Osteocyte (in vitro differentiated cells): ENCODE measurements at regions not wholly inside any gene's neighbourhood (a gene's known extent, or its start where the extent isn't known, plus 50 kb on each side); places are given as distances from the start of the nearest gene placed in this dataset.

ENCODE experiments used
- DNase-seq: peaks from one replicate; pipeline ENCODE4 v3.0.0; 2021; ENCODE audit warnings: mixed read lengths; ENCODE audit not compliant: unreplicated experiment; ENCODE audit errors: extremely low spot score
- H3K27ac Mint-ChIP-seq: one replicate; pipeline ENCODE4 v1.8.0; 2021; ENCODE audit warnings: mild to moderate bottlenecking, mixed read lengths; ENCODE audit not compliant: unreplicated experiment
- H3K27me3 Mint-ChIP-seq: one replicate; pipeline ENCODE4 v1.8.0; 2021; ENCODE audit warnings: mixed read lengths; ENCODE audit not compliant: unreplicated experiment
- H3K36me3 Mint-ChIP-seq: one replicate; pipeline ENCODE4 v1.8.0; 2021; ENCODE audit warnings: mixed read lengths; ENCODE audit not compliant: unreplicated experiment
- H3K4me1 Mint-ChIP-seq: one replicate; pipeline ENCODE4 v1.8.0; 2021; ENCODE audit warnings: mixed read lengths; ENCODE audit not compliant: unreplicated experiment
- H3K4me3 Mint-ChIP-seq: one replicate; pipeline ENCODE4 v1.8.0; 2021; ENCODE audit warnings: mild to moderate bottlenecking, moderate library complexity, mixed read lengths; ENCODE audit not compliant: unreplicated experiment
- H3K9me3 Mint-ChIP-seq: one replicate; pipeline ENCODE4 v1.8.0; 2021; ENCODE audit warnings: mixed read lengths; ENCODE audit not compliant: unreplicated experiment
- CTCF ChIP-seq: fragments of 200-600 bp; sonication (generic); IDR thresholded peaks from 2 replicates; pipeline ENCODE4 v1.5.0; 2021; ENCODE audit warnings: antibody characterized with exemption, mild to moderate bottlenecking, moderate library complexity

- no peak for TF ChIP-seq CTCF
- Mint-ChIP-seq H3K27ac (no peak overlapping the region), H3K9me3 (no peaks in the 10 kb centered on the region), H3K4me3 (no peak overlapping the region), H3K27me3 (no peaks in the 10 kb centered on the region), H3K36me3 (no peaks in the 10 kb centered on the region), H3K4me1 (no peaks in the 10 kb centered on the region)
- DNase-seq = no peak
Measured at GRCh38 chr1:30471307-30471706, 252.1 kb downstream of the MATN1 start.

GRCh38 chr1:30469426-30469825 lies 254.0 kb downstream of the MATN1 start:
- H3K36me3 Mint-ChIP-seq = no peaks in the 10 kb centered on the region
- no peak overlapping the region for H3K27ac Mint-ChIP-seq
- DNase-seq = no peak
- H3K4me3 Mint-ChIP-seq = no peak overlapping the region
- H3K9me3 Mint-ChIP-seq = peaks cover 5% of the 10 kb centered on the region
- no peaks in the 10 kb centered on the region for H3K27me3 Mint-ChIP-seq
- no peaks in the 10 kb centered on the region for H3K4me1 Mint-ChIP-seq
- TF ChIP-seq CTCF = no peak

- no peaks in the 10 kb centered on the region for H3K36me3 Mint-ChIP-seq
- no peaks in the 10 kb centered on the region for H3K4me1 Mint-ChIP-seq
- no peak overlapping the region for H3K4me3 Mint-ChIP-seq
- no peak for TF ChIP-seq CTCF
- H3K9me3 Mint-ChIP-seq = peaks cover 9% of the 10 kb centered on the region
- H3K27me3 Mint-ChIP-seq = no peaks in the 10 kb centered on the region
- DNase-seq = no peak
- no peak overlapping the region for H3K27ac Mint-ChIP-seq
Measured at GRCh38 chr1:30467101-30467500, 256.3 kb downstream of the MATN1 start.

- no peaks in the 10 kb centered on the region for H3K27me3 Mint-ChIP-seq
- peaks cover 11% of the 10 kb centered on the region for H3K9me3 Mint-ChIP-seq
- no peak for DNase-seq
- no peaks in the 10 kb centered on the region for H3K36me3 Mint-ChIP-seq
- H3K4me1 Mint-ChIP-seq = no peaks in the 10 kb centered on the region
- H3K4me3 Mint-ChIP-seq = no peak overlapping the region
- H3K27ac Mint-ChIP-seq = no peak overlapping the region
- TF ChIP-seq CTCF = no peak
Measured at GRCh38 chr1:30466610-30467009, 256.8 kb downstream of the MATN1 start.

- no peaks in the 10 kb centered on the region for H3K27me3 Mint-ChIP-seq
- no peak overlapping the region for H3K27ac Mint-ChIP-seq
- H3K4me1 Mint-ChIP-seq = no peaks in the 10 kb centered on the region
- TF ChIP-seq CTCF = no peak
- DNase-seq = no peak
- peaks cover 11% of the 10 kb centered on the region for H3K9me3 Mint-ChIP-seq
- H3K36me3 Mint-ChIP-seq = no peaks in the 10 kb centered on the region
- no peak overlapping the region for H3K4me3 Mint-ChIP-seq
Measured at GRCh38 chr1:30466026-30466425, 257.4 kb downstream of the MATN1 start.
